GM20000 (cell line): ENCODE measurements at regions not wholly inside any gene's neighbourhood (a gene's known extent, or its start where the extent isn't known, plus 50 kb on each side); places are given as distances from the start of the nearest gene placed in this dataset.
"Not testable (repeated sequence)": the region's sequence is repeated elsewhere in the genome, so short reads cannot be mapped to it uniquely, and the experiment has no call there.

Source experiments
- DNase-seq: peaks from one replicate; pipeline ENCODE4 v3.0.0; 2012; ENCODE audit warnings: low spot score
- CTCF ChIP-seq: IDR thresholded peaks from 2 replicates; pipeline ENCODE4 v1.5.1; 2012; ENCODE audit warnings: mild to moderate bottlenecking, control low read depth; ENCODE audit errors: extremely low read depth, missing control alignments

GRCh38 chr20:47964149-47964548 lies 178.9 kb upstream of the SULF2 start:
- no peak for DNase-seq
- no peak for TF ChIP-seq CTCF

GRCh38 chr20:47963022-47963421 lies 177.7 kb upstream of the SULF2 start:
- DNase-seq, result no peak
- no peak for TF ChIP-seq CTCF

GRCh38 chr20:47962286-47962963 lies 177.1 kb upstream of the SULF2 start:
- no peak for DNase-seq
- TF ChIP-seq CTCF, result no peak

GRCh38 chr20:47960769-47961541 lies 175.7 kb upstream of the SULF2 start:
- TF ChIP-seq CTCF, result no peak
- no peak for DNase-seq

GRCh38 chr20:47960277-47960676 lies 175.0 kb upstream of the SULF2 start:
- no peak for TF ChIP-seq CTCF
- no peak for DNase-seq

- not testable (repeated sequence) for DNase-seq
Measured at GRCh38 chr20:47957989-47958801, 172.9 kb upstream of the SULF2 start.

GRCh38 chr20:47957135-47957534 lies 171.9 kb upstream of the SULF2 start:
- no peak for TF ChIP-seq CTCF

More at GRCh38 chr20:47957135-47957534, 171.9 kb upstream of the SULF2 start:
- DNase-seq, result no peak
